HepG2 (cell line): ENCODE measurements at regions not wholly inside any gene's neighbourhood (a gene's known extent, or its start where the extent isn't known, plus 50 kb on each side); places are given as distances from the start of the nearest gene placed in this dataset.
"Not testable (repeated sequence)": the region's sequence is repeated elsewhere in the genome, so short reads cannot be mapped to it uniquely, and the experiment has no call there.

Source experiments
- ATAC-seq: fragments of 200-7000 bp; cut with Tn5 transposase; 3 replicates; pipeline ENCODE4 v1.9.1; 2020; ENCODE audit warnings: mild to moderate bottlenecking, moderate library complexity
- BruUV-seq: library from RNA; stranded (reverse); fragments of 400-500 nt; replicated peaks from 2 replicates; lab custom pipeline; 2021; lab: Mats Ljungman, UMichigan
- CTCF ChIA-PET: fragments of 300-600 bp; formaldehyde crosslinking; extraction: SDS; loops from one replicate; lab custom pipeline; 2021; ENCODE audit warnings: low total read pairs, inconsistent platforms, low intra/inter-chr PET ratio; lab: Yijun Ruan, JAX
- POLR2A ChIA-PET: fragments of 350-600 bp; sonication (Branson Sonifier 250); formaldehyde crosslinking; loops from one replicate; lab custom pipeline; 2020; ENCODE audit warnings: antibody characterized with exemption, inconsistent platforms; lab: Yijun Ruan, JAX
- DNase-seq: peaks from one replicate; pipeline ENCODE4 v3.0.0-alpha.2; 2015; ENCODE audit warnings: low spot score
- FAIRE-seq: peaks from 3 replicates; lab custom pipeline; 2011; peaks lifted over from hg19 to GRCh38; lab: Jason Lieb, UNC
- H2AFZ ChIP-seq: one replicate; pipeline ENCODE4 v1.6.1; 2011; ENCODE audit warnings: low read length, inconsistent platforms
- H3K27ac ChIP-seq: fragments of 300-600 bp; 3 replicates; pipeline ENCODE4 v1.8.0; 2011; ENCODE audit warnings: mixed run types, mild to moderate bottlenecking, mixed read lengths, low read length, inconsistent platforms; ENCODE audit not compliant: insufficient read depth; ENCODE audit errors: extremely low read length
- H3K27me3 ChIP-seq, 2 experiments: fragments of 200-600 bp in 1 of 2; 2 replicates in 1 of 2; 3 replicates in 1 of 2; pipeline versions ENCODE4 v1.6.0 to v1.8.0; 2011; ENCODE audit warnings: low read length in 2 of 2, mild to moderate bottlenecking in 2 of 2, moderate library complexity in 2 of 2, inconsistent platforms in 1 of 2; ENCODE audit not compliant: insufficient read depth in 2 of 2, control insufficient read depth in 1 of 2
- H3K36me3 ChIP-seq, 2 experiments: fragments of 200-600 bp in 1 of 2; replicated peaks in 1 of 2; 2 replicates in 1 of 2; 3 replicates in 1 of 2; pipeline versions ENCODE4 v1.5.1 to v1.8.0; 2011; ENCODE audit warnings: low read length in 2 of 2, inconsistent platforms in 1 of 2; ENCODE audit not compliant: insufficient read depth in 2 of 2, control insufficient read depth in 1 of 2
- H3K4me1 ChIP-seq: 2 replicates; pipeline ENCODE4 v1.5.1; 2012; ENCODE audit warnings: low read length, inconsistent platforms; ENCODE audit not compliant: insufficient read depth
- H3K4me2 ChIP-seq: 2 replicates; pipeline ENCODE4 v1.6.0; 2011; ENCODE audit warnings: low read depth, low read length, inconsistent platforms
- H3K4me3 ChIP-seq, 3 experiments: fragments of 200-600 bp in 1 of 3; sonication (generic), shearing (Covaris generic) in 1 of 3; replicated peaks in 1 of 3; 2 replicates each; pipeline ENCODE4 v1.5.1; 2011 to 2016; ENCODE audit warnings: low read length in 3 of 3, inconsistent platforms in 2 of 3, low read depth in 2 of 3, mild to moderate bottlenecking in 2 of 3, control low read depth in 1 of 3, mixed read lengths in 1 of 3; ENCODE audit not compliant: insufficient read depth in 1 of 3
- H3K79me2 ChIP-seq: one replicate; pipeline ENCODE4 v1.6.1; 2011; ENCODE audit warnings: low read length, inconsistent platforms; ENCODE audit not compliant: insufficient read depth
- H3K9ac ChIP-seq: 2 replicates; pipeline ENCODE4 v1.6.0; 2011; ENCODE audit warnings: mild to moderate bottlenecking, low read depth, low read length, inconsistent platforms; ENCODE audit not compliant: insufficient read depth
- H3K9me3 ChIP-seq: 2 replicates; pipeline ENCODE4 v1.5.1; 2012; ENCODE audit warnings: mild to moderate bottlenecking, low read length
- H4K20me1 ChIP-seq: 2 replicates; pipeline ENCODE4 v1.6.0; 2011; ENCODE audit warnings: inconsistent platforms, mild to moderate bottlenecking, low read length, moderate library complexity; ENCODE audit not compliant: insufficient read depth
- HOXA7 ChIP-seq: sonication (generic); formaldehyde crosslinking; IDR thresholded peaks from 2 replicates; pipeline ENCODE4 v1.8.1; 2022; ENCODE audit warnings: mild to moderate bottlenecking, missing genetic modification reagents, moderate library complexity
- TOE1 ChIP-seq: sonication (generic); formaldehyde crosslinking; IDR thresholded peaks from 2 replicates; pipeline ENCODE4 v1.4.0; 2020; ENCODE audit warnings: mild to moderate bottlenecking, missing genetic modification reagents
- ZNF556 ChIP-seq: sonication (generic); formaldehyde crosslinking; IDR thresholded peaks from 2 replicates; pipeline ENCODE4 v1.4.0; 2020; ENCODE audit warnings: mild to moderate bottlenecking, missing genetic modification reagents, borderline replicate concordance
- WGBS: methylation state at CpG from one replicate; pipeline ENCODE4 v1.1.6; 2017; ENCODE audit warnings: low lambda C conversion rate; 5-methylcytosine and 5-hydroxymethylcytosine counted together
- in situ Hi-C: cut with HindIII; loops from 2 replicates; pipeline ENCODE4 v1.10.0; 2017; ENCODE audit warnings: low pct_unique_long_range_greater_than_20kb; ENCODE audit not compliant: extremely low pct_ligation_motif_present
- intact Hi-C: fragments of 100-400 bp; cut with micrococcal nuclease; formaldehyde crosslinking; loops from one replicate; pipeline ENCODE4 v1.10.0; 2022; ENCODE audit not compliant: unreplicated experiment
- TF ChIP-seq, protein P1 (sequence below): sonication (generic); formaldehyde crosslinking; IDR thresholded peaks from 2 replicates; pipeline ENCODE4 v1.8.0; 2022; ENCODE audit warnings: low read depth, missing genetic modification reagents
- TF ChIP-seq, protein P2 (sequence below): sonication (generic); formaldehyde crosslinking; IDR thresholded peaks from 2 replicates; pipeline ENCODE4 v1.4.0; 2020; ENCODE audit warnings: mild to moderate bottlenecking, missing genetic modification reagents

DNA sequence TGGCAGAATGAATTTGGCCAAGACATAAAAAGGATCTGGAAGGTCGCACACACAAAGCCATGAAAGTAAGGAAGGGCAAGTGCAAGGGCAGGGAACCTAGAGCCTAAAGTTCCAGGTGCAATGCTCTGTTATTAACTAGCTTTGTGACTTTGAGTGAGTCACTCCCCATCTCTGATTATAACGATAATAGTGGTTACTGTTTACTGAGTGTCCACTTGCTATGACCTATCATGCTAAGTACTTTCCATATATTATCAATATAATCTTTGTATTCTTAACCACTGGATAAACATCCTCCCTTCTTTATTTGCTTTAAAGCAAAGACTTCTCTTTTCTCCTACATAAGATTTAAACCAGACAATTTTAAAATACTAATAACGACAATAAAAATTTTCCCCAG is 504.6 kb upstream of the BRINP1 start:
- intact Hi-C loops: no loop called here
- Histone ChIP-seq H3K4me1 (no peaks in the 10 kb centered on the region), H4K20me1 (no peaks in the 10 kb centered on the region), H3K9ac (no peak overlapping the region), H3K79me2 (no peaks in the 10 kb centered on the region), H3K9me3 (no peaks in the 10 kb centered on the region), H3K27me3 (no peaks in the 10 kb centered on the region), H3K27ac (no peak overlapping the region), H3K4me3 (no peak overlapping the region), H2AFZ (no peak overlapping the region), H3K36me3 (no peaks in the 10 kb centered on the region), H3K4me2 (no peak overlapping the region)
- ChIA-PET CTCF (no interaction called here), POLR2A (no interaction called here)
- FAIRE-seq: no peak
- TF ChIP-seq HOXA7 (no peak), TOE1 (no peak), ZNF556 (CRISPR knock-in tag) (no peak)
- TF ChIP-seq, protein P1, sequence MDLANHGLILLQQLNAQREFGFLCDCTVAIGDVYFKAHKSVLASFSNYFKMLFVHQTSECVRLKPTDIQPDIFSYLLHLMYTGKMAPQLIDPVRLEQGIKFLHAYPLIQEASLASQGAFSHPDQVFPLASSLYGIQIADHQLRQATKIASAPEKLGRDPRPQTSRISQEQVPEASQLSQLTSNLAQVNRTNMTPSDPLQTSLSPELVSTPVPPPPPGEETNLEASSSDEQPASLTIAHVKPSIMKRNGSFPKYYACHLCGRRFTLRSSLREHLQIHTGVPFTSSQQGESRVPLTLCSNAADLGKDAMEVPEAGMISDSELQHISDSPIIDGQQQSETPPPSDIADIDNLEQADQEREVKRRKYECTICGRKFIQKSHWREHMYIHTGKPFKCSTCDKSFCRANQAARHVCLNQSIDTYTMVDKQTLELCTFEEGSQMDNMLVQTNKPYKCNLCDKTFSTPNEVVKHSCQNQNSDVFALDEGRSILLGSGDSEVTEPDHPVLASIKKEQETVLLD (CRISPR knock-in tag): no peak
- TF ChIP-seq, protein P2, sequence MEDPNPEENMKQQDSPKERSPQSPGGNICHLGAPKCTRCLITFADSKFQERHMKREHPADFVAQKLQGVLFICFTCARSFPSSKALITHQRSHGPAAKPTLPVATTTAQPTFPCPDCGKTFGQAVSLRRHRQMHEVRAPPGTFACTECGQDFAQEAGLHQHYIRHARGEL: no peak
- in situ Hi-C loops: no loop called here
- DNase-seq: no peak
- BruUV-seq: no TSS peak
- no peak for ATAC-seq
- 0% methylated on average over 3 of the region's 3 CpGs for WGBS

DNA sequence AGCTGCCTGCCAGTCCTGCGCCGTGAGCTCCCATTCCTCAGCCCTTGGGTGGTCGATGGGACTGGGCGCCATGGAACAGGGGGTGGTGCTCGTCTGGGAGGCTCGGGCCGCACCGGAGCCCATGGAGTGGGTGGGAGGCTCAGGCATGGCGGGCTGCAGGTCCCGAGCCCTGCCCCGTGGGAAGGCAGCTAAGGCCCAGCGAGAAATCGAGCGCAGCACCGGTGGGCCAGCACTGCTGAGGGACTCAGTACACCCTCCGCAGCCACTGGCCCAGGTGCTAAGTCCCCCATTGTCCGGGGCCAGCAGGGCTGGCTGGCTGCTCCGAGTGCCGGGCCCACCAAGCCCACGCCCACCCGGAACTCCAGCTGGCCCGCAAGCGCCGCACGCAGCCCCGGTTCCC is 501.0 kb upstream of the BRINP1 start:
- H3K27me3 ChIP-seq, BruUV-seq, FAIRE-seq, H2AFZ ChIP-seq, H4K20me1 ChIP-seq, intact Hi-C loops, H3K4me3 ChIP-seq, in situ Hi-C loops, POLR2A ChIA-PET, H3K4me1 ChIP-seq, H3K36me3 ChIP-seq, H3K9me3 ChIP-seq, DNase-seq, H3K9ac ChIP-seq, CTCF ChIA-PET, H3K4me2 ChIP-seq, ATAC-seq, H3K79me2 ChIP-seq, H3K27ac ChIP-seq: not testable (repeated sequence)
- 42% methylated on average over 8 of the region's 26 CpGs for WGBS
